ENCODE measurements at regions not wholly inside any gene's neighbourhood (a gene's known extent, or its start where the extent isn't known, plus 50 kb on each side); places are given as distances from the start of the nearest gene placed in this dataset.

GRCh38 chr2:163878718-163879117 is 142.9 kb upstream of the FIGN start:
- H3K36me3 ChIP-seq (ENCODE audit: control insufficient read depth in 2 of 2, extremely low read depth in 1 of 2, insufficient read depth in 2 of 2, low read length in 2 of 2), result no peaks in the 10 kb centered on the region
- H3K4me1 ChIP-seq (ENCODE audit: control insufficient read depth, extremely low read depth, insufficient read depth, low read length), result no peaks in the 10 kb centered on the region
- H3K9me1 ChIP-seq (ENCODE audit: control insufficient read depth, extremely low read depth, insufficient read depth, low read length), result no peaks in the 10 kb centered on the region
- H3K9me3 ChIP-seq (ENCODE audit: control insufficient read depth, low read depth, low read length), result no peaks in the 10 kb centered on the region
- dilution Hi-C loops (cut with MboI; ENCODE audit: extremely low pct_ligation_motif_present, low sequenced_read_pairs), result no loop called here
- TF ChIP-seq CTCF (optimal IDR thresholded peaks at IDR 0.05 in 1 of 3, IDR thresholded peaks at IDR 0.05 in 1 of 3, conservative IDR thresholded peaks at IDR 0.05 in 1 of 3; ENCODE audit: extremely low read depth in 1 of 3, insufficient read depth in 2 of 3, low read length in 3 of 3) (peak; percentile 68 to 82 (median 71)), EZH2 (IDR thresholded peaks at IDR 0.05; ENCODE audit: low read length) (no peak)
- FAIRE-seq, result peak; percentile 70
- no peak overlapping the region for H2AFZ ChIP-seq (ENCODE audit: control insufficient read depth, low read length)
- no peaks in the 10 kb centered on the region for H3K79me2 ChIP-seq (ENCODE audit: control insufficient read depth, insufficient read depth, low read length)
- no peak overlapping the region for H3K9ac ChIP-seq (ENCODE audit: control insufficient read depth, extremely low read depth, insufficient read depth, low read length)
- no peak overlapping the region for H3K4me2 ChIP-seq (ENCODE audit: control insufficient read depth, extremely low read depth, insufficient read depth, low read depth, low read length)
- DNase-seq (ENCODE audit: low read depth, low spot score), result no peak
- no peak overlapping the region for H3K27ac ChIP-seq (ENCODE audit: control insufficient read depth, insufficient read depth, low read length)
- no peaks in the 10 kb centered on the region for H4K20me1 ChIP-seq (ENCODE audit: control insufficient read depth, extremely low read depth, insufficient read depth, low read length)
- no peak overlapping the region for H3K4me3 ChIP-seq (ENCODE audit: control insufficient read depth in 2 of 3, extremely low read depth in 1 of 3, insufficient read depth in 2 of 3, low read depth in 1 of 3, low read length in 3 of 3)
- H3K27me3 ChIP-seq (ENCODE audit: control insufficient read depth, extremely low read depth, insufficient read depth, low read length), result no peaks in the 10 kb centered on the region

- no peaks in the 10 kb centered on the region for H3K4me1 ChIP-seq (ENCODE audit: control insufficient read depth, extremely low read depth, insufficient read depth, low read length)
- H3K4me2 ChIP-seq (ENCODE audit: control insufficient read depth, extremely low read depth, insufficient read depth, low read depth, low read length), result peak overlapping the region; percentile 14
- peak; percentile 49 for FAIRE-seq
- peak overlapping the region; percentile 19 for H2AFZ ChIP-seq (ENCODE audit: control insufficient read depth, low read length)
- no peak overlapping the region for H3K9ac ChIP-seq (ENCODE audit: control insufficient read depth, extremely low read depth, insufficient read depth, low read length)
- no peaks in the 10 kb centered on the region for H4K20me1 ChIP-seq (ENCODE audit: control insufficient read depth, extremely low read depth, insufficient read depth, low read length)
- H3K9me3 ChIP-seq (ENCODE audit: control insufficient read depth, low read depth, low read length), result no peaks in the 10 kb centered on the region
- no peak overlapping the region for H3K4me3 ChIP-seq (ENCODE audit: control insufficient read depth in 2 of 3, extremely low read depth in 1 of 3, insufficient read depth in 2 of 3, low read depth in 1 of 3, low read length in 3 of 3)
- no peaks in the 10 kb centered on the region for H3K36me3 ChIP-seq (ENCODE audit: control insufficient read depth in 2 of 2, extremely low read depth in 1 of 2, insufficient read depth in 2 of 2, low read length in 2 of 2)
- no peak for DNase-seq (ENCODE audit: low read depth, low spot score)
- no peaks in the 10 kb centered on the region for H3K27me3 ChIP-seq (ENCODE audit: control insufficient read depth, extremely low read depth, insufficient read depth, low read length)
- no peaks in the 10 kb centered on the region for H3K9me1 ChIP-seq (ENCODE audit: control insufficient read depth, extremely low read depth, insufficient read depth, low read length)
- no peak overlapping the region for H3K27ac ChIP-seq (ENCODE audit: control insufficient read depth, insufficient read depth, low read length)
- dilution Hi-C loops (cut with MboI; ENCODE audit: extremely low pct_ligation_motif_present, low sequenced_read_pairs), result no loop called here
- H3K79me2 ChIP-seq (ENCODE audit: control insufficient read depth, insufficient read depth, low read length), result no peaks in the 10 kb centered on the region
- TF ChIP-seq EZH2 (IDR thresholded peaks at IDR 0.05; ENCODE audit: low read length) (no peak), CTCF (optimal IDR thresholded peaks at IDR 0.05 in 1 of 3, IDR thresholded peaks at IDR 0.05 in 1 of 3, conservative IDR thresholded peaks at IDR 0.05 in 1 of 3; ENCODE audit: extremely low read depth in 1 of 3, insufficient read depth in 2 of 3, low read length in 3 of 3) (no peak)
Measured at GRCh38 chr2:163877316-163877715, 141.5 kb upstream of the FIGN start.
